A673 (cell line): ENCODE measurements at regions not wholly inside any gene's neighbourhood (a gene's known extent, or its start where the extent isn't known, plus 50 kb on each side); places are given as distances from the start of the nearest gene placed in this dataset.

Experiments
- CTCF ChIP-seq: fragments of 300-800, 200-600 bp; sonication (generic); conservative IDR thresholded peaks from 2 replicates; pipeline ENCODE4 v1.5.1; 2017; ENCODE audit warnings: low read depth, mild to moderate bottlenecking, antibody characterized with exemption, low read length, moderate library complexity, mixed read lengths
- EZH2 ChIP-seq: fragments of 200-600 bp; sonication (generic); IDR thresholded peaks from 2 replicates; pipeline ENCODE4 v1.6.1; 2017; ENCODE audit warnings: borderline replicate concordance, low read depth, mild to moderate bottlenecking, mixed read lengths, antibody characterized with exemption, low read length; ENCODE audit not compliant: poor library complexity, severe bottlenecking

GRCh38 chr1:229896861-229897260, 170.2 kb upstream of the GALNT2 start:
- TF ChIP-seq CTCF (no peak), EZH2 (no peak)
